ENCODE measurements at regions not wholly inside any gene's neighbourhood (a gene's known extent, or its start where the extent isn't known, plus 50 kb on each side); places are given as distances from the start of the nearest gene placed in this dataset.

DNA sequence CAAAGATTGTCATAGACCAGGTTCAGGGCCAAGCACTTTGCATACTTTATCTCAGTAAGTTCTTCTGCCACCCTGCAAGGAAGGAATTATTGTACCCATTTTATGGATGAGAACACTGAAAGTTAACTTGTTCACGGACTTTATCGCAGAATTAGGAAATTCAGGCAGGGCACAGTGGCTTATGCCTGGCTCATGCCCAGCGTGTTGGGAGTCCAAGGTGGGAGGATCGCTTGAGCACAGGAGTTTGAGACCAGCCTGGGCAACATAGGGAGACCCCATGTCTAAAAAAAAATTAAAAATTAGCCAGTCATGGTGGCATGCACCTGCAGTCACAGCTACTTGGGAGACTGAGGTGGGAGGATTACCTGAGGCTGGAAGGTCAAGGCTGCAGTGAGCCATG, 72.4 kb downstream of the MFAP3 start:
- no peak for TF ChIP-seq POLR2A (IDR thresholded peaks at IDR 0.05; ENCODE audit: low read depth)
- TF ChIP-seq, protein P1, sequence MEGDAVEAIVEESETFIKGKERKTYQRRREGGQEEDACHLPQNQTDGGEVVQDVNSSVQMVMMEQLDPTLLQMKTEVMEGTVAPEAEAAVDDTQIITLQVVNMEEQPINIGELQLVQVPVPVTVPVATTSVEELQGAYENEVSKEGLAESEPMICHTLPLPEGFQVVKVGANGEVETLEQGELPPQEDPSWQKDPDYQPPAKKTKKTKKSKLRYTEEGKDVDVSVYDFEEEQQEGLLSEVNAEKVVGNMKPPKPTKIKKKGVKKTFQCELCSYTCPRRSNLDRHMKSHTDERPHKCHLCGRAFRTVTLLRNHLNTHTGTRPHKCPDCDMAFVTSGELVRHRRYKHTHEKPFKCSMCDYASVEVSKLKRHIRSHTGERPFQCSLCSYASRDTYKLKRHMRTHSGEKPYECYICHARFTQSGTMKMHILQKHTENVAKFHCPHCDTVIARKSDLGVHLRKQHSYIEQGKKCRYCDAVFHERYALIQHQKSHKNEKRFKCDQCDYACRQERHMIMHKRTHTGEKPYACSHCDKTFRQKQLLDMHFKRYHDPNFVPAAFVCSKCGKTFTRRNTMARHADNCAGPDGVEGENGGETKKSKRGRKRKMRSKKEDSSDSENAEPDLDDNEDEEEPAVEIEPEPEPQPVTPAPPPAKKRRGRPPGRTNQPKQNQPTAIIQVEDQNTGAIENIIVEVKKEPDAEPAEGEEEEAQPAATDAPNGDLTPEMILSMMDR (IDR thresholded peaks at IDR 0.05): no peak
